CD4-positive, alpha-beta T cell treated with Interleukin-2 at 100 ng/mL for 4 hours (primary cell): ENCODE measurements at regions not wholly inside any gene's neighbourhood (a gene's known extent, or its start where the extent isn't known, plus 50 kb on each side); places are given as distances from the start of the nearest gene placed in this dataset.
A peak's percentile ranks its signal among the peaks of the same experiment; 100 is the strongest.

ENCODE experiments used
- DNase-seq: peaks from one replicate; pipeline ENCODE4 v3.0.0-alpha.2; 2020; ENCODE audit warnings: low spot score

- DNase-seq, result no peak
These were observed 178.7 kb downstream of the CEMIP2 start for GRCh38 chr9:71589612-71590011.

DNA sequence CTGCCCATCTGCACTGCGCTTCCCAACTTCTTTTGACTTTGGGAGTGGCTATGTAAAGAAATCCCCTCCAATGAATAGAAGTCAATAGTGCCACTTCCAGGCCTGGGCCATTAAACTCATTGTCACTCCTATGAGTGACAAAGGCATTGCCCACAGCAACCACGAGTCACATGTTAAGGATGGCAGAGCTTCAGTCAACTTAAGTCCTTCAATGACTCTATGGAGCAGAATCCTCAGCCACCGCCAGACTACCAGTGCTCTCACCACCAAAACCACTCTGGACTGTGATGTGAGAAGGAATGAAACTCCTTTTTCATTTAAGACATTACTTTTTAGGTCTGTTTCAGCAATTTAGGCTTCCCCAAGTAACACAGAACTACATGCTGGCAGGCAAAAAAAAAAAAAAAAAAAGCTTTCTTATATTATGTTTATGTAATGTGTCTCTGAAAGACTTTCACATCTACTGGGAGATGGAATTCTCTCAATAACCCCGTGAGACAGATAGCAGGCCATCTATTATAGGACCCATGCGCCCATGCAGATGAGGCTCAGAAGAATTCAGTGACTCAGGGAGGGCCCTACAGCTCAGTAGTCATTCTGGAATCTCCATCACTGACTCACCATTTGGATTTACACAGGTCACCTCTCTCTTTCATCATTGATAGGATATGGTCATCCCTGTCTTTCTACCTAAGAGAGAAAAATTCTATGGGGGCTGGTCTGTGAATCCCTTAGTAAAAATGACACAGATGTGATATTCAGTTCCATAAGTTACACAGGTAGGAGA is 180.5 kb downstream of the CEMIP2 start:
- DNase-seq, result no peak

DNA sequence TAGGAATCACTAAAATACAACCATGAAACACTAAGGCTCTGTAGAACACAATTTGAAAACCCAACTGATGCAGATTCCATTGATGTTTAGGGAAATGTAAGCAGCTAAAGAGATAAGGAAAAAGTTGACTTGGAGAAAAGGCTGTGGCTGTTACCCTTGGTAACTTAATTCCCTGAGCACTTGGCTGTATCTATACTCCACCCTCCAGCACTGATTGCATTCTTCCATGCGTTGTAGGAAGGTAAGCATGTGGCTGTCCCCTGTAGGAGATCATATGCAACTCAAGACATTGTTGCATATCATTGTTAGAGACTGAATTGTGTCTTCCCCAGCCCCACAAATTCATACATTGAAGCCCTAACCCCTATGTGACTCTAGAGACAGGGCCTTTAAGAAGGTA is 184.5 kb downstream of the CEMIP2 start:
- no peak for DNase-seq

DNA sequence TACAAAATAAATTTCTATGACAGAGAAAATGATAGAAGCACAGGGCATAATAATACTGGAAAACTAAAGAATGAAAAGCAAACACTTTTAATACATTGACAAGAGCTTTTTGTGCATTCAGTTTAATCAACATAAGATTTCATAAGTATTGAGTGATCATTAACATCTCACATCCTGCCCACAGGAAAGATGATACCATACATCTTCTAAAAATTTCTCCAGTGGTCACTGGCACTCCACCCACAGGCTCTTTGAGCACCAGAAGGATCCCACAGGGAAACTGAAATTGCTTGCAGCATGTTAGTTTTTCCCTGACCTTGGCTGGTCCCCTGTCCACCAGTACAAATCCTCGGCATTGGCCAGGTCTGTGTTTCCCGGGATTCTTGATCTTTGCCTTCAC is 186.0 kb downstream of the CEMIP2 start:
- no peak for DNase-seq

- no peak for DNase-seq
These were observed 187.2 kb downstream of the CEMIP2 start for GRCh38 chr9:71581101-71581500.

DNA sequence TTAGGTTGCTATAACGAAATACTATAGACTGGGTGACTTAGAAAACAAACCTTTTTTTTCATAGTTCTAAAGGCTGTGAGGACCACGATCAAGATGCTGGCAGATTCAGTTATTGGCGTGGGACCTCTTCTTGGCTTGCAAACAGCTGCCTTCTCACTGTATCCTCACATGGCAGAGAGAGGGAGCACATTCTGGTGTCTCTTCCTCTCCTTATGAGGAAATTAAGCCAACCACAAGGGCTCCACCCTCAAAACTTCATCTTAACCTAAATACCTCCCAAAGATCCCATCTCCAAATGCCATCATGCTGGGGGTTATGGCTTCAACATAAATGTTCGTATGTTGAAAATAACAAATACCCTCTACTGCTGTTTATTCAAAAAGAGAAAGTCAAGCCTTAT is 197.1 kb downstream of the CEMIP2 start:
- DNase-seq, result no peak

- no peak for DNase-seq
These were observed 200.4 kb downstream of the CEMIP2 start for GRCh38 chr9:71567890-71568289.

GRCh38 chr9:71562140-71562539 is 206.2 kb downstream of the CEMIP2 start:
- DNase-seq, result no peak

- no peak for DNase-seq
These were observed 211.0 kb downstream of the CEMIP2 start for GRCh38 chr9:71557310-71557709.

DNA sequence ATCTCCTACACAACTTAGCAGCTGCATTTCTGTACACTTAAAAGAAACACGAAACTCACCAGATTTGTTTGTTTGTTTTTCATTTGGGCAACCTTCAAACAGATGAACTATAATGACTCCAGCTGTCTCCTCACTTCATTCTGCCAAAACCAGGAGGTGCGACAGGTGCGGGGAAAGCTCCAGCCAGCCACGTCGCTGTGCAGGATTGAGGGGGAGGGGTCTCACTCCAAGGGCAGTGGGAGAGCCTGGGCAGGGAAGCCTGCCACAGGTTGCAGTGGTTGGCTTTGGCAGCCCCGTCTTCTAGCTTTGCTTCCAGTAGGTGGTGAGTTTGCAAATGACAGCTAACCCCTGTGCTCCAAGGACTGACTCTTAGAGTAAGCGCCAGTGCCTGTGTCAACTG is 215.8 kb downstream of the CEMIP2 start:
- no peak for DNase-seq

DNA sequence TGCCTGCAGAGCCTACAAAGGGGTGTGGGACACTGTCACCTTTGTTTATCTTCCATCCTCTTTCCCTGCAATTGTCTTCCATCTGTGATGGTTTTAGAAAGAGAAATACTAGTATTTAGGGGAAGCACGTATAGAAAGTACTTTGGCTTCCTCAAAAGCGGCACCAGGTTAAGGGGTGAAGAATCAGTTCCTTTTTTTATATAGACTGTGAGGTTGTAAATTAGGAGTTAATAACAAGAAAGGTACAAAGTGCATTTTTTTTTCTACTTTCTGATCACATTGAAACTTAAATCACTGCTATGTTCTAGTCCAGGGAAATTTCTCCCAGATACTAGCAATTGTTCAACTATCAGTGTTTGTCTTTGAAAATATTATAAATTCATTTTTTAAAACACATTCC is 219.3 kb downstream of the CEMIP2 start:
- no peak for DNase-seq

- no peak for DNase-seq
These were observed 223.8 kb downstream of the CEMIP2 start for GRCh38 chr9:71544464-71544863.

- DNase-seq, result no peak
These were observed 226.9 kb downstream of the CEMIP2 start for GRCh38 chr9:71541436-71541835.

- DNase-seq, result no peak
These were observed 243.2 kb downstream of the CEMIP2 start for GRCh38 chr9:71524996-71525580.

DNA sequence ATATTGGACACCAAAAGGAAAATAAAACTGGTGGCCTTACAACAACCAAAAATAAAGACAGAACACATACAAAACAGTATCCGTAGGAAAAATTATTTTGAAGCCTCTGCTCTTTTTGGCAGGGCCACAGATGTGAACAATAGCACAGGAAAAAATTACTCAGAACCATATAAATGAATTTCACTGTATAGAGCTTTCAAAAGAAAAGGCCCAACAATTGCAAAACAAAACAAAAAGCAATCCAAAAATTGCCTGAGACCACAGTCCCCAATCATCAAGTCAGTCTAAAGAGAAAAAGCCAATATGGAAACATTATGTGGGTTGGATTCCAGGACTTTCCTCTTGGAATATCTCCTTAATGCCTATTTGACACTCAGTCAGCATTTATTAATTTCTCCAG is 243.8 kb downstream of the CEMIP2 start:
- no peak for DNase-seq

GRCh38 chr9:71521132-71521531 is 247.2 kb downstream of the CEMIP2 start:
- no peak for DNase-seq

GRCh38 chr9:71519098-71519696 is 249.1 kb downstream of the CEMIP2 start:
- DNase-seq, result no peak

DNA sequence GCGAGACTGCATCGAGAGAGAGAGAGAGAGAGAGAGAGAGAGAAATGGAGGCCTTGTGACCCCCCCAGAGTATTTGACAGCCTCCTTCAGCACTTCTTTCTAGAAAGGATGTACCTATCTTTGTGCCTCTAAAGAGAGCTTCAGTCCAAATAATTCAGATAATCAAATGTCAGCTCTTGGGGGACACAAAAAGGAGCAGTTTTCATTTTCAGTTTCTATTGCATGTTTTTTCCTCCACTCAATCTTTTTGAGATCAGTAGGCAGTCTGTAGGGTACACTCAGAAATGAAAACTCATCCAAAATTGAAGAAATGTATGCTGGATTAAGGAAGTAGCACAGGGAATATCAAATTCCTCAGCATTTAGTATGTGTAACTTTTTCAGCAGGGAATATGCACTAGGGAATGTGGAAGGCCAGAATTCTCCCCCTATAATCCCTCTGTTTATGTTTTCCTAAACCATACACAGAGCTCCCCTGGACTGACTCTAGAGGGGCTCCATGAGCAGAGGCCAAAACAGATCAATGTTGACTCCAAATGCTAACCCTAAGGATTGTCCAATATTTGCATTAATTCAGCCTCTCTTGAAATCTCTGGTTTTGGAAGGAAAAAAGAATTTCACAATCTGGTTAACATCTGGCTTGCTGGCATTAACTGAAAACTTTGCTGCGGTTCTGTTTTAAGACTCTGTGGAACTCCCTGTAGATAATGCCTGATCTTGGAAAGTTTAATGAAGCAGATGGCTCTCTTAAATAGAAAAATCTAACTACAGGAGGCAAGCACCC is 250.1 kb downstream of the CEMIP2 start:
- DNase-seq, result no peak

GRCh38 chr9:71515626-71516025 is 252.7 kb downstream of the CEMIP2 start:
- DNase-seq, result no peak

GRCh38 chr9:71515107-71515506 is 253.2 kb downstream of the CEMIP2 start:
- DNase-seq, result no peak

- DNase-seq, result no peak
These were observed 253.9 kb downstream of the CEMIP2 start for GRCh38 chr9:71514344-71514975.

- DNase-seq, result peak; percentile 0
These were observed 259.3 kb downstream of the CEMIP2 start for GRCh38 chr9:71509054-71509453.
